ENCODE measurements at regions not wholly inside any gene's neighbourhood (a gene's known extent, or its start where the extent isn't known, plus 50 kb on each side); places are given as distances from the start of the nearest gene placed in this dataset.

DNA sequence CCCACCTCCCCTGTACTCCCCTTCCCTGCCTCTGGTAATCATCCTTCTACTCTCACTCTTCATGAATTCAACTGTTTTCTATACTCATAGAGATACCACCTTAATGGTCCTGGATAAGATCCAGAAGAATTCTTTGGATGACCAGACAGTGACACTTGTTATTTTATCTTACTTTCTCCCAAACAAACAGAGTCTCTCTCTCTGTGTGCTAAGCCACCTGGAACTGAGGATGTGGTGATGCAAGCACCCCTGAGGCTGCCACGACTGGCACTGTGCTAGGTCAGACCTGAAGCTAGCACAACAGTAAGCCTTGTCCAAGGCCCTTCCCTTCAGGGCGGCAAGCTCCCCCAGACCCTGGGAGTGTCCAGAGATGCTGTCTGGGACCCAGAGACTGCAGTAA lies 250.2 kb downstream of the C12orf50 start:
- no peaks in the 10 kb centered on the region for H3K27me3 Mint-ChIP-seq (ENCODE audit: low read depth in 3 of 3)
- H3K27ac Mint-ChIP-seq: no peak overlapping the region
- Histone ChIP-seq H3K9ac (ENCODE audit: insufficient read depth, low read length, poor library complexity, severe bottlenecking) (no peak overlapping the region), H3K4me2 (replicated peaks; ENCODE audit: extremely low read depth, low read length, poor library complexity, severe bottlenecking) (no peak overlapping the region), H3K4me3 (replicated peaks in 1 of 3; ENCODE audit: low read depth in 2 of 3, low read length in 3 of 3) (no peak overlapping the region), H3K9me3 (replicated peaks in 1 of 2; ENCODE audit: control insufficient read depth in 1 of 2, insufficient read depth in 1 of 2, low read length in 2 of 2) (no peaks in the 10 kb centered on the region), H3K79me2 (ENCODE audit: insufficient read depth, low read length) (no peaks in the 10 kb centered on the region), H2AFZ (ENCODE audit: insufficient read depth, low read depth, low read length, poor library complexity, severe bottlenecking) (no peak overlapping the region), H3K4me1 (ENCODE audit: control insufficient read depth in 1 of 2, insufficient read depth in 2 of 2, low read length in 2 of 2) (no peaks in the 10 kb centered on the region), H3K36me3 (replicated peaks in 1 of 2; ENCODE audit: control insufficient read depth in 1 of 2, insufficient read depth in 2 of 2, low read length in 2 of 2) (no peaks in the 10 kb centered on the region), H3K27me3 (ENCODE audit: control insufficient read depth in 2 of 2, insufficient read depth in 2 of 2, low read length in 2 of 2) (no peaks in the 10 kb centered on the region), H4K20me1 (ENCODE audit: insufficient read depth, low read length) (no peaks in the 10 kb centered on the region), H3K27ac (ENCODE audit: low read depth in 1 of 2, low read length in 2 of 2) (no peak overlapping the region)
- H3K4me3 Mint-ChIP-seq: no peak overlapping the region
- H3K36me3 Mint-ChIP-seq: no peaks in the 10 kb centered on the region
- peaks cover 0 to 8% (median 2%) of the 10 kb centered on the region in 7 donors for H3K9me3 Mint-ChIP-seq
- H3K4me1 Mint-ChIP-seq: no peaks in the 10 kb centered on the region
- no peak for DNase-seq
- 79% methylated on average over 2 of the region's 2 CpGs for WGBS (ENCODE audit: insufficient coverage)
- TF ChIP-seq, protein P1, sequence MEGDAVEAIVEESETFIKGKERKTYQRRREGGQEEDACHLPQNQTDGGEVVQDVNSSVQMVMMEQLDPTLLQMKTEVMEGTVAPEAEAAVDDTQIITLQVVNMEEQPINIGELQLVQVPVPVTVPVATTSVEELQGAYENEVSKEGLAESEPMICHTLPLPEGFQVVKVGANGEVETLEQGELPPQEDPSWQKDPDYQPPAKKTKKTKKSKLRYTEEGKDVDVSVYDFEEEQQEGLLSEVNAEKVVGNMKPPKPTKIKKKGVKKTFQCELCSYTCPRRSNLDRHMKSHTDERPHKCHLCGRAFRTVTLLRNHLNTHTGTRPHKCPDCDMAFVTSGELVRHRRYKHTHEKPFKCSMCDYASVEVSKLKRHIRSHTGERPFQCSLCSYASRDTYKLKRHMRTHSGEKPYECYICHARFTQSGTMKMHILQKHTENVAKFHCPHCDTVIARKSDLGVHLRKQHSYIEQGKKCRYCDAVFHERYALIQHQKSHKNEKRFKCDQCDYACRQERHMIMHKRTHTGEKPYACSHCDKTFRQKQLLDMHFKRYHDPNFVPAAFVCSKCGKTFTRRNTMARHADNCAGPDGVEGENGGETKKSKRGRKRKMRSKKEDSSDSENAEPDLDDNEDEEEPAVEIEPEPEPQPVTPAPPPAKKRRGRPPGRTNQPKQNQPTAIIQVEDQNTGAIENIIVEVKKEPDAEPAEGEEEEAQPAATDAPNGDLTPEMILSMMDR (IDR thresholded peaks at IDR 0.05): no peak
- intact Hi-C loops (cut with micrococcal nuclease): no loop called here

DNA sequence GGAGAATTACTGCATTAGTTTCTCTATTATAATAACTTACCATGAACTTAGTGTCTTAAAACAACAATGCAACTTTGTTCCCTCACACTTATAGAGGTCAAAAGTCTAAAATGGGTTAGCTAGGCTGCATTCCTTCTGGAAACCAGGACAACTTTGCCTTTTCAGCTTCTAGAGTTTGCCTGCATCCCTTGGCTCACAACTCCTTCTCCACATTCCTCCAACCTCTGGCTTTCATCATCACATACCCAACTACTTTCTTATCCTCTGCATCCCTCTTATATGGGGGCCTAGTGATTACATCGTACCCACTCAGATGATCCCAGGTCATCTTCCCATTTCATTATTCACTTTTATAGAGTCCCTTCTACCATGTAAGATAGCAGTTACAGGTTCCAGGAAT lies 251.1 kb downstream of the C12orf50 start:
- no peak overlapping the region for H3K4me2 ChIP-seq (replicated peaks; ENCODE audit: extremely low read depth, low read length, poor library complexity, severe bottlenecking)
- H3K9ac ChIP-seq (ENCODE audit: insufficient read depth, low read length, poor library complexity, severe bottlenecking): no peak overlapping the region
- no peaks in the 10 kb centered on the region for H3K79me2 ChIP-seq (ENCODE audit: insufficient read depth, low read length)
- DNase-seq: no peak
- no peak overlapping the region for H3K27ac ChIP-seq (ENCODE audit: low read depth in 1 of 2, low read length in 2 of 2)
- H3K4me3 Mint-ChIP-seq: no peak overlapping the region
- no peaks in the 10 kb centered on the region for H4K20me1 ChIP-seq (ENCODE audit: insufficient read depth, low read length)
- H3K9me3 ChIP-seq (replicated peaks in 1 of 2; ENCODE audit: control insufficient read depth in 1 of 2, insufficient read depth in 1 of 2, low read length in 2 of 2): no peaks in the 10 kb centered on the region
- H2AFZ ChIP-seq (ENCODE audit: insufficient read depth, low read depth, low read length, poor library complexity, severe bottlenecking): no peak overlapping the region
- no peaks in the 10 kb centered on the region for H3K27me3 ChIP-seq (ENCODE audit: control insufficient read depth in 2 of 2, insufficient read depth in 2 of 2, low read length in 2 of 2)
- H3K27me3 Mint-ChIP-seq (ENCODE audit: low read depth in 3 of 3): no peaks in the 10 kb centered on the region
- no peaks in the 10 kb centered on the region for H3K36me3 ChIP-seq (replicated peaks in 1 of 2; ENCODE audit: control insufficient read depth in 1 of 2, insufficient read depth in 2 of 2, low read length in 2 of 2)
- WGBS (ENCODE audit: insufficient coverage): 100% methylated on average over 1 of the region's 1 CpG
- H3K9me3 Mint-ChIP-seq: peaks cover 0 to 8% (median 2%) of the 10 kb centered on the region in 7 donors
- H3K4me3 ChIP-seq (replicated peaks in 1 of 3; ENCODE audit: low read depth in 2 of 3, low read length in 3 of 3): no peak overlapping the region
- no peak overlapping the region for H3K27ac Mint-ChIP-seq
- TF ChIP-seq, protein P1 (IDR thresholded peaks at IDR 0.05): no peak
- no peaks in the 10 kb centered on the region for H3K4me1 ChIP-seq (ENCODE audit: control insufficient read depth in 1 of 2, insufficient read depth in 2 of 2, low read length in 2 of 2)
- intact Hi-C loops (cut with micrococcal nuclease): no loop called here
- no peaks in the 10 kb centered on the region for H3K36me3 Mint-ChIP-seq
- no peaks in the 10 kb centered on the region for H3K4me1 Mint-ChIP-seq

Measured in CD14-positive monocyte (primary cell).